Raji (cell line): ENCODE measurements at regions not wholly inside any gene's neighbourhood (a gene's known extent, or its start where the extent isn't known, plus 50 kb on each side); places are given as distances from the start of the nearest gene placed in this dataset.

Source experiments
- POLR2A ChIP-seq: IDR thresholded peaks from 2 replicates; pipeline ENCODE4 v1.6.1; 2011; ENCODE audit warnings: low read depth, low read length, control low read depth; ENCODE audit not compliant: insufficient read depth

DNA sequence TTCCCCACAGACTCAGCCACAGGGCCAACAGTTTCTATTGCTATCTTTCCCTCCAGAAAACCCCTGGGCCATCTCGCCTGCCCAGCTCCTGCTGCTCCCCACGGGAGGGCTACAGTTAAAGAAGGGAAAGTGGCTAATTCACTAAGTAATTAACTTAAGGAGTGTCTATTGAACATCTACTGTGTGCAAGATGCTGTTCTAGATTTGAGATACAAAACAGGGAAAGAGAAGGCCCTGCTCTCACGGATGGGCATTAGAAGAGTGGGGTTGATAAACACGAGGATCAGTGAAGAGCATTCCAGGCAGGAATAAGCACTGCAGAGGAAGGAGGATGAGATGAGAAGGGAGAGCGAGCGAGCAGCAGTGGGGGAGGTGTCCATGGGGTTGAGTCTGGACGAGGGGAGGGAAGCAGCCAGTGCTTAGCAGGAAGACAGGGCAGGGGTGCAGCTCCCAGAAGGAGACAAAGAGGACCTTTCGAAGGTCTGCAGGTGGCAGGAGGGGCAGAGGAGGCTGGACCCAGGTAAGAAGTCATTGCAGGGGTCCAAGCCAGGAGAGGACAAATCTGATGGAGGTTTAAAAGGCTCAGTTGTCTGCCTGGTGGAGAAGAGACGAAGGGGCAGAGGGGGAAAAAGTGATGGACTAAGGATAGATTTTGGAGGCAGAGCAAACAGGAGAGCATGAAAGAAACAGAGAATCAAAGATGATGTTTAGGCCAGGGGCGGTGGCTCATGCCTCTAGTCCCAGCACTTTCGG, 64.7 kb downstream of the KLF15 start:
- no peak for TF ChIP-seq POLR2A

DNA sequence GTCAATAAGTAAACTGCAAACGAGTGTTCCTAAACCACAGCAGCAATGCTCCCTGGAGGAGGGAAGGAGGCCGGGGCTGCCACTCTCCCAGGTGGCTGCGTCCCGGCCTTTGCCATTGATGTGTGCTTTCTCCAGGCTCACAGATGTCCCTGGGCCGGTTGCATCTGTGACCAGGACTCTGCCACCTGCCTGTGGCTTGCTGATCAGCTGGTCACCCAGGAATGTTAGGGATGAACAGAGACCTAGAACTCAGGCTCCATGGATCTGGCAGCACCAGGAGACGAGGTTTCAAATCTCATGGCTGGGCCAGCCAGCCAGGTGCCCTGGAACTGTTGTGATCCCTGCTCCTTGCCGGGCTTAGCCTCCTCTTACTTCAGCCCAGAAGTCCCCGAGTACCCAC, 65.7 kb downstream of the KLF15 start:
- TF ChIP-seq POLR2A = no peak

DNA sequence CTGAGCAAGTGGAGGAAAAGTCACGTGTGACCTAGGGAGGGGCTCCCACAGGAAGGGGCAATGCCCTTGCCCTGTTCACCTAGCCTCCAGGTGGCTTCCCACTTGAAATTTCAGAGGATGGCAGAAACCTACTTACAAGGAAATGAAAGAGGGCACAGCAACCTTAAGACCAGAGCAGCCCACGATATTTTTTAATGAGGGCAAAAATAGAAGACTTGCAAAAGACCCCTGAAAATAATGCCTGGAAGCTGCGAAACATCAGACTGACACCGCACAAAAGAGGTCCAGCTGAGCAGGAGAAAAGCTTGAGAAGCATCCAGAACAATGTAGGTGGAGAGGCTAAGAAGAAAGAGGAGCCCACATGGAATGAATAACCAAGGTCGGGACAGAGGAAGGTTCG, 66.1 kb downstream of the KLF15 start:
- no peak for TF ChIP-seq POLR2A

DNA sequence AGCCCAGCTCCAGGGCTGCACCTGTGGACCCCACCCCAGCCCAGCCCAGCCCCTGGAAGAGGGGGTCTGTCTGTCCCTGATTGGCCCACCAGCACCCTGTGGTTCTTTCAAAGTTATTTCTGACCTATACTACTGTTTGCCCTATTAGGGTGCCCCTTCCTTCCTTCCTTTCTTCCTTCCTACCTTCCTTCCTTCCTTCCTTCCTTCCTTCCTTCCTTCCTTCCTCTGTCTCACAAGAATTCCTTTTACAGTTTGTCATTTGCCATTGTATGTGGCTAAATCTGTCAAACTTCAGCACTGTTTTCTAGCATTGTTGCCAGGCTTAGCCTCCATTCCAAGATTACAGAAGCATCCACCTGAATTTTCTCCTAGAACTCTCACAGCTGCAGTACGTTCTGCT, 66.9 kb downstream of the KLF15 start:
- TF ChIP-seq POLR2A = no peak

DNA sequence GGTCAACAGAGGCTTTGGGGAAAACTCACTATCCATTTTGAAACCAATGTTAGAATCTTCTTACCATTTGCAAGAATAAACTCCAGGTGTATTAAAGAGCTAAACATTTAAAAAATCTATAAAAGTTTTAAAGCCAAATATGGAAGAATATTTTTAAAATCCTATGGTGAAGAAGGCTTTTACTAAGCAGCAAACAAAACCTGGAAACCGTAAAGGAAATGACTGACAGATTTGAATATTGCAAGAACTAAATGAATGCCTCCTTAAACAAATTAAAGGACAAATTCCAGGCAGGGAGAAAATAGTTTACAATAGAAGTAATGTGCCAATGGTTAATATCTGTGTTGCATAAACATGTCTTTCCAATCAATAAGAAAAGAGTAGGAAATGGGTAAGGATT, 68.1 kb downstream of the KLF15 start:
- no peak for TF ChIP-seq POLR2A

DNA sequence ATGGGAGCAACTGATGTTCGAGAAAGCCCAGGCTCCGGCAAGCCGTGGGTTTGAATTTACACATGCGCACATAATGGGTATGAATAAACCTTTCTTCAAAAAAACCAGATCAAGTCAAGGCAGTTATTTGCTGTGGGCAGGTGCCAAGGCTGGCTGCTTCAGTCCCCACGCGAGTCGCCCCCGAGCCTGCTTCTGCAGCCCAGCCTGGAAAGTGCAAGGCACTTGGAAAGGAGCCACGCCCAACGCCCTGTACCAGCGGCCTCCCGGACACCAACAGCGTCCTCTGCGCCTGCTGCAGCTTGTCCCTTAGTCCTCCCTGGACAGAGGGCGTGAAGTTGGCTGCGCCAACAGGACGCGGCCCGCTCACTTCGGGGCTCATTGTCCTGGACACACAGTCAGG, 68.9 kb downstream of the KLF15 start:
- no peak for TF ChIP-seq POLR2A

DNA sequence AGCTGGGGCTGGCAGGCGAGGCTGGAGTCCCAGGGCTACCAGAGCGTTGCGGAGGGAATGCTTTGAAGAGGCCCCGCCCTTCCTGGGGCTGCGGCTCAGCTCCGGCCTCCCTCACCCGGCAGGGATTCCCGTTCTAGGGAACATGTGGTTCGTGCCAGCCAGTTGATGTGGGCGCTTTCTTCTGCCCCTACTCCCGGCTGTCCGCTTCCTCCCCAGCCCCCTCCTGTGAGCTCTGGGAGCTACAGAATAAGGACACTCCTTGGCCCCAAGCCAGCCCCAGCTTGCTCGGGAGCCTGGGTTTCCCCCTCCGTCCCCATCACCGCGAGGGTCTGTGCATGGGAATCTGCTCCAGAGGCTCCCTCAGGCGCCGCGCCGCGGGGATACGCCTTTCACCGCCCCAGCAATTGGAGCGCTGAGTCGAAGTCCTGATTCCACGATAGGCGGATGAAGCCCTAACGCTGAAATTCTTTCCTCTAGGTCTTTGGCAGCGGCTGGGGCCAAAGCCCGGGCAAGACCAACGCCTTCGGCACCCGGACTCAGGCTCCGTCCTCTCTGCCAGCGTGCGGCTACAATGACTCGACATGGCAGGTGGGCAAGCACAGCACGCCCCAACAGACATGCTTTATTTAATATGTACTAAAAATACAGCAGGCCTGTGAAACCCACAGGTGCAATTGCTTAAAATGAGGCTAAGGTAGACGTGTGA, 69.5 kb downstream of the KLF15 start:
- no peak for TF ChIP-seq POLR2A

DNA sequence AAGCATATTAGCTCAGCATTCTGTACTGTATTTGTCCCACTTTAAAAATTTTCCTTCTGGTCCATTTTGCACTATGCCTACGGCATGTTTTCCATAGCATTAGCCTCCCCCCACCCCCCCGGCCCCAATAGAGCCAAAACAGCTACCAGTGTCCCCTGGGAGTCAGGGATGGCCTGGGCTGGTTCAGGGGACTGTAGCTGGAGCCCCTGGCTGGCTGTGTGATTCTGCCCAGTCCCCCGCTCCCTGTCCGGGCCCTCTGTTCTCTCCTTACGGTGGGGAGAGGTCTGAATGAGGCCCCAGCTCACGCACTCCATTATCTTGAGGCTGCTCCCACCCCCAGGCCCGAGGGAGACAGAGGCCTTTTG, 70.1 kb downstream of the KLF15 start:
- no peak for TF ChIP-seq POLR2A

DNA sequence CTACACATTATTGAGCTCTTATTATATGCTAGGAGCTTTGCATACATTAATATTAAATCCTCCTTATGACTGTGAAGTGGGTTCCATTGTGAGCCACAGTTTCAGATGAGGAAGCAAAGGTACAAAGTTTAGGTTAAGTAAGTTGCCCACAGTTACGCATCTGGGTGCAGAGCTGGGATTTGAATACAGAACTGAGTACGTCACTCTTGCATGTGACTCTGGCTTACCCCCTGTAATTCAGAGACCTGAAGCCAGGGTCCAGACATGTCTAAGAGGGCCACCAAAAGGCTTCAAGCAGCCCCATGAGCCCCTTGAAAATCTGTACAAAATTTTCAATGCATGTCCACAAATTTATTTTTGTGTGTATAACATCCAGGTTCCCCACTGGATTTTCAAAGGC, 71.8 kb downstream of the KLF15 start:
- TF ChIP-seq POLR2A = no peak

DNA sequence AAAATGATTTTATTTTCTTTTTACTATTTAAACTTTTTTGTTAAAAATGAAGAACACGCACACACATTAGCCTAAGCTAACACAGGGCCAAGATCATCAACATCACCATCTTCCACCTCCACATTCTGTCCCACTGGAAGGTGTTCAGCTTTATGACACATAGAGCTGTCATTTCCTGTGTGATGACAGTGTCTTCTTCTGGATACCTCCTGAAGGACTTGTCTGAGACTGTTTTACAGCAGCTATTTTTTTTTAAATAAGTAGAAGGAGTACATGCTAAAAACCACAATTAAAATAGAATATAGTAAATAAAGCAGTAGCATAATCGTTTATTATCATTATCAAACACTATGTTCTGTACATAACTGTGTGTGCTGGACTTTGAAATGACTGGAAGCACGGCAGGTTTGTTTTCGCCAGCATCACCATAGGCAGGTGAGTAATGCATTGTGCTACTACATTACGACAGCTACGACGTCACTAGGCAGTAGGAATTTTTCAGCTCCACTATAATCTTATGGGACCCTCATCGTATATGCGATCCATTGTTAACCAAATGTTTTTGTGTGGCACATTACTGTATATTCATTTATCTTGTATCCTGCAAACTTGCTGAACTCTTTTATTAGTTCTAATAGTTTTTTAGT, 72.8 kb downstream of the KLF15 start:
- TF ChIP-seq POLR2A = no peak

DNA sequence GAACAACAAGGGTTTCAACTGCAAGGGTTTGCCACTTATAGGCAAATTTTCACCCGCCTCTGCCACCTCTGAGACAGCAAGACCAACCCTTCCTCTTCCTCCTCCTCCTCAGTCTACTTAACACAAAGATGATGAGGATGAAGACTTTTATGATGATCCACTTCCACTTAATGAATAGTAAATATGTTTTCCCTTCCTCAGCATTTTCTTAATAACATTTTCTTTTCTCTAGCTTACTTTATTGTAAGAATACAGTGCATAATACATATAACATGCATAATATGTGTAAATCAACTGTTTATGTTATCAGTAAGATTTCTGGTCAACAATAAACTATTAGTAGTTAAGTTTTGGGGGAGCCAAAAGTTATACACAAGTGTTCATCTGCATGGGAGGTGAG, 77.4 kb downstream of the KLF15 start:
- no peak for TF ChIP-seq POLR2A

DNA sequence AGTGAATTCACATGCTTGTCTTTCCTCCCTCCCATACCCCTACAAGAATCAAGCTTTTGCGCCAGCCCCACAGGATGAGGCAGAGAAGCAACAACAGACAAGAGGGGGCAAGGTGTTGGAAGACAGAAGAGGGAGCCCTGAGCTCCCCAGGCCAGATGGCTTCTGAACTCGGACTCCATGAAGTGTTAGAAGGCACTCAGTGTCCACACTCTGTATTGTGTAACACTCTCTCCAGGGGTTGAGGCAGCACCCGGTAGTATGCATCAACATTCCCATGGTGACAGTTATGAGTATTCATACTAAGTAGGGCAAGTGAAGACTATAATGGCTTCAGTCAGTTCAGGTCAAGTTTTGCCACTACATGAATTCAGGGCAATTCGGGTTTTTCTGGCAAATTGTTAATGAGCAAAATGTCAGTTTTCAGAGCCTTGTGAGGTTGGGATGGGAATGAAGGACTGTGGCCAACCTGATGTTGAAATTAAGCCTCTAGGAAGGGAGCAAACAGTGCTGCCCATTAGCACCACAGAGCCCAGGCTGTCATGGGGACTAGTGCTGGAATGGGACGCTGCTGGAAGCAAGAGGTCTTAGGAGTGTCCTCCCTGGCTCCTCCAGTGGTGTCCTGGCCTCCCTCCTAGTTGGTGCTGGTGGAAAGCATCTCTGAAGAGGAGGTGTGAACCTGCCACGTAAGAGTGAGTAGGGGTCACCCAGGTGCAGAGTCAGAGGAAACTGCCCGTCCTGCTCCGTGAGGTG, 79.4 kb downstream of the KLF15 start:
- TF ChIP-seq POLR2A = no peak

DNA sequence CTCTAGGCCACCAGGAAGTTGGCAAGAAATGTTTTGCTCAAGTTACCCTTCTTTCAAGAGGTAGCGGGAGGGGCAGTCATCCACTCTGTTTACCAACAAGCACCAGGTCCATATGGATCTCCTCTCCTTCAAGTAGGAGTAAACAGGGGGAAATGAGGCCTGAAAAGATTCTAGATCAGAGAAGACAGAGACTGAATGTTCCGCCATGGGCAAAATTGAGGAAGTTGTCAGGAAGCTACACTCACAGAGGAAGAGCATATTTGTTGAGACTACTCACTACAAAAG, 81.6 kb downstream of the KLF15 start:
- TF ChIP-seq POLR2A = no peak

DNA sequence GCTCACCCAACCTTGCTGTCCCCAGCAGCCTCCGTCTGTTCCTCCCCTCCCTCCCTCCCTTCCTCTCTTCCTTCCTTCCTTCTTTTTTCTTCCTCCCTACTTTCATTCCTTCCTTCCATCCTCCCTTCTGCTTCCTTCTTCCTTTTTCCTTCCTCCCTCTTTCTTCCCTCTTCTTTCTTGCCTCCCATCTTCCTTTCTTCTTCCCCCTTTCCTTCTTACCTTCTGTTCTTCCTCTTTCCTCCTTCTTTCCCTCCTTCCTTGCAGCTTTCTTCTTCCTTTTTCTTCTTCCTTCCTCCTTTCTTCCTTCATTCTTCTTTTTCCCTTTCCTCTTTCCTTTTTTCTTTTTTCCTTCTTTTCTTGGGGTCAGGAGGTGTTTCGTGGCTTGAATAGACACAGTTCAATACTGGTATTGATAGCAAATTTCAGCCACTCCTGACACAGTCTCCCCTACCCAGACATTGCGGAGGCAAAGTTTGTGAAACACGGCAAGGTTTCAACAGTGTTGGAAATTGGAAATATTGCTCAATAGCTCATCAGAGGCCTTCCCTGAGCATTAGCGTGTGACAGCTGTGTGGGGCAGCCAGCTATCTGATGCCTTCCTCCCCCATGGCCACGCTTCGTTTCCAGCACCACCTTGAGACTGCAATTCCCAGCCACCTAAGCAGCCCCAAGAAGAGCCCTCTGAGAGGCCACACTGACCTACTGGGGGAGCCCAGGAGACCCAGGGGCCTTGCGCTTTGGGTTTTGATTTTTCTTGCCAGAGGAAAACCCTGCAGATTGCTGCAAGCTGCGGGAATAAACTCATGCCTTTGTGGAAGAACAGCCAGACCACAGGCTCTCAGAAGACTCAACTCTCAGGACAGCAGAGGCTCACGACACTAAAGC, 82.2 kb downstream of the KLF15 start:
- no peak for TF ChIP-seq POLR2A
